ENCODE measurements at regions not wholly inside any gene's neighbourhood (a gene's known extent, or its start where the extent isn't known, plus 50 kb on each side); places are given as distances from the start of the nearest gene placed in this dataset.

- TF ChIP-seq IRF3 (IDR thresholded peaks at IDR 0.05) (no peak), MXI1 (IDR thresholded peaks at IDR 0.05; ENCODE audit: low read depth, low read length) (no peak), ZBTB4 (CRISPR knock-in tag; IDR thresholded peaks at IDR 0.05) (no peak), CTCF (IDR thresholded peaks at IDR 0.05 in 2 of 3, conservative IDR thresholded peaks at IDR 0.05 in 1 of 3; ENCODE audit: control insufficient read depth in 2 of 3, extremely low read depth in 1 of 3, insufficient read depth in 1 of 3, low read depth in 3 of 3, low read length in 3 of 3) (no peak), NFIC (IDR thresholded peaks at IDR 0.05; ENCODE audit: low read depth, low read length) (no peak), USF1 (IDR thresholded peaks at IDR 0.05; ENCODE audit: borderline replicate concordance, extremely low read length, insufficient read depth, low read depth, low read length) (no peak), BACH1 (IDR thresholded peaks at IDR 0.05; ENCODE audit: borderline replicate concordance) (no peak), POLR2A (IDR thresholded peaks at IDR 0.05; ENCODE audit: low read depth, low read length) (no peak), ZBTB33 (IDR thresholded peaks at IDR 0.05) (no peak), CEBPB (IDR thresholded peaks at IDR 0.05; ENCODE audit: borderline replicate concordance in 1 of 2, low read depth in 2 of 2, low read length in 2 of 2) (no peak), PAX5 (IDR thresholded peaks at IDR 0.05; ENCODE audit: borderline replicate concordance, low read depth, low read length) (no peak)
Observed at GRCh38 chr2:59881218-59881617, 672.2 kb downstream of the BCL11A start.

Data from GM12878 (cell line).